SK-N-MC (cell line): ENCODE measurements at regions not wholly inside any gene's neighbourhood (a gene's known extent, or its start where the extent isn't known, plus 50 kb on each side); places are given as distances from the start of the nearest gene placed in this dataset.

Experiments
- EZH2 ChIP-seq: fragments of 200-600 bp; sonication (generic); IDR thresholded peaks from one replicate; pipeline ENCODE4 v1.6.1; 2017; ENCODE audit warnings: antibody characterized with exemption
- FOXP2 ChIP-seq: optimal IDR thresholded peaks from 2 replicates; pipeline ENCODE3; 2011; ENCODE audit warnings: mild to moderate bottlenecking, moderate library complexity; ENCODE audit not compliant: insufficient read depth; ENCODE audit errors: extremely low read length, control extremely low read depth
- POLR2AphosphoS5 ChIP-seq: IDR thresholded peaks from 2 replicates; pipeline ENCODE4 v1.6.1; 2012; ENCODE audit warnings: mild to moderate bottlenecking, low read depth, low read length, borderline replicate concordance

GRCh38 chr11:104759464-104759863 lies 138.8 kb downstream of the CASP12 start:
- TF ChIP-seq POLR2AphosphoS5 (no peak), EZH2 (no peak), FOXP2 (no peak)
